VCaP (cell line): ENCODE measurements at regions not wholly inside any gene's neighbourhood (a gene's known extent, or its start where the extent isn't known, plus 50 kb on each side); places are given as distances from the start of the nearest gene placed in this dataset.

Experiments
- H3K27ac ChIP-seq: fragments of 450-650 bp; 2 replicates; pipeline ENCODE4 v1.5.1; 2017
- TF ChIP-seq, protein P1 (sequence below): fragments of 450-650 bp; conservative IDR thresholded peaks from 2 replicates; pipeline ENCODE4 v1.5.1; 2017; ENCODE audit warnings: mild to moderate bottlenecking, moderate library complexity

GRCh38 chr3:110579840-110580550 is 491.6 kb upstream of the NECTIN3 start:
- H3K27ac ChIP-seq = no peak overlapping the region
- TF ChIP-seq, protein P1, sequence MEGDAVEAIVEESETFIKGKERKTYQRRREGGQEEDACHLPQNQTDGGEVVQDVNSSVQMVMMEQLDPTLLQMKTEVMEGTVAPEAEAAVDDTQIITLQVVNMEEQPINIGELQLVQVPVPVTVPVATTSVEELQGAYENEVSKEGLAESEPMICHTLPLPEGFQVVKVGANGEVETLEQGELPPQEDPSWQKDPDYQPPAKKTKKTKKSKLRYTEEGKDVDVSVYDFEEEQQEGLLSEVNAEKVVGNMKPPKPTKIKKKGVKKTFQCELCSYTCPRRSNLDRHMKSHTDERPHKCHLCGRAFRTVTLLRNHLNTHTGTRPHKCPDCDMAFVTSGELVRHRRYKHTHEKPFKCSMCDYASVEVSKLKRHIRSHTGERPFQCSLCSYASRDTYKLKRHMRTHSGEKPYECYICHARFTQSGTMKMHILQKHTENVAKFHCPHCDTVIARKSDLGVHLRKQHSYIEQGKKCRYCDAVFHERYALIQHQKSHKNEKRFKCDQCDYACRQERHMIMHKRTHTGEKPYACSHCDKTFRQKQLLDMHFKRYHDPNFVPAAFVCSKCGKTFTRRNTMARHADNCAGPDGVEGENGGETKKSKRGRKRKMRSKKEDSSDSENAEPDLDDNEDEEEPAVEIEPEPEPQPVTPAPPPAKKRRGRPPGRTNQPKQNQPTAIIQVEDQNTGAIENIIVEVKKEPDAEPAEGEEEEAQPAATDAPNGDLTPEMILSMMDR = no peak

GRCh38 chr3:110583373-110583935 is 488.2 kb upstream of the NECTIN3 start:
- TF ChIP-seq, protein P1 = no peak
- H3K27ac ChIP-seq = no peak overlapping the region

GRCh38 chr3:110588906-110589305 is 482.7 kb upstream of the NECTIN3 start:
- no peak overlapping the region for H3K27ac ChIP-seq
- TF ChIP-seq, protein P1 = no peak

DNA sequence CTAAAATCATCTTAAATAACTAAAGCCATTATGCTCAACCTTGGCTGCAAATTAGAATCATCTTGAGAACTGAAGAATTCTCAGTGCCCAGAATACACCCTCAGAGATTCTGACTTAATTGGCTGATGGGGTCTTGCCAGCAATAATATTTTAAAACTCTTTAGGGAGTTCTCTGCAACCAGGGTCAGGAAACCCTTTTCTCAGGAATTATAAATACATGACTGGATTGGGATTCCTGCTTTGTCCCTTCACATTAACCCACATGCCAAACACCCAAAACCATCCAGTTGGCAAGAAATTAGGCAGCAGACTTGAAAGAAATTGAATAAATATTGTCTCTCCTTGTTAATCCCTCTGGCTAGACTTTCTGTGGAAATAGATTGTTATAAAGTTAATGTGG is 482.3 kb upstream of the NECTIN3 start:
- H3K27ac ChIP-seq = no peak overlapping the region
- TF ChIP-seq, protein P1 = no peak

DNA sequence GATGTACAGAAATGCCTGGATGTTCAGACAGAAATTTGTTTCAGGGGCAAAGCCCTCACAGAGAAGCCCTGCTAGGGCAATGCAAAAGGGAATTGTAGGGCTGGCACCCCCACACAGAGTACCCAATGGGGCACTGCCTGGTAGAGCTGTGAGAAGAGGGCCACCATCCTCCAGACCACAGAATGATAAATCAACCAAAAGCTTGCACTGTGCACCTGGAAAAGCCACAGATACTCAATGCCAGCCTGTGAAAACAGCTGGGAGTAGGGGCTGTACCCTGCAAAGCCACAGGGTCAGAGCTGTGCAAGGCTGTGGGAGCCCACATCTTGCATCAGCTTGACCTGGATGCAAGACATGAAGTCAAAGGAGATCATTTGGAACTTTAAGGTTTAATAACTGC is 477.9 kb upstream of the NECTIN3 start:
- no peak overlapping the region for H3K27ac ChIP-seq
- TF ChIP-seq, protein P1 = no peak

DNA sequence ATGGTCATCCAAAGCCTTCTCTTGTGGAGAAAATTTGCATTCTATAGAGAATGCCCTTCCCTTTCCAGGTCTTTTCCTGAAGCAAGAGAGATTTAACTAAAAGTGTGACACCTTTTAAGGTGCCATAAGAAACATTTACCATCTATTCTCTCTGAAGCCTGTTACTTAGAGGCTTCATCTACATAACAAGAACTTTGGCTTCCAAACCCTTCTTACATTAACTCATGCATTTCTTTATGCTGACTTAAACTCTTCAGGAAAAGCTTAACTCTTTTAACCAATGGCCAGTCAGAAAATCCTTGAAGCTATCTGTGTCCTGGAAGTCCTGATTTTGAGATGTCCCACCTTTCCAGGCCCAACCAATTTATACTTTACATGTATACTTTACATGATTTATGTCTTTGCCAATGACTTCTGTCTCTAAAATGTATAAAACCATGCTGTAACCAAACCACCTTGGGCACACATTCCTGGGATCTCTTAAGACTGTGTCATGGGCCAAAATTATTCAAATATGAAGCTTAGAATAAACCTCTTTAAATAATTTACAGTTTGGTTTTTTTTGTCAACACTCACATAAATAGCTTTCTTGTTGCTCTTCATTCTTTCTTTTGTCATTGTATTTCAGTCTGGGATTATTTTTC is 472.6 kb upstream of the NECTIN3 start:
- TF ChIP-seq, protein P1 = no peak
- no peak overlapping the region for H3K27ac ChIP-seq

GRCh38 chr3:110608566-110608965 is 463.1 kb upstream of the NECTIN3 start:
- no peak overlapping the region for H3K27ac ChIP-seq
- TF ChIP-seq, protein P1 = no peak
